ENCODE measurements at regions not wholly inside any gene's neighbourhood (a gene's known extent, or its start where the extent isn't known, plus 50 kb on each side); places are given as distances from the start of the nearest gene placed in this dataset.

DNA sequence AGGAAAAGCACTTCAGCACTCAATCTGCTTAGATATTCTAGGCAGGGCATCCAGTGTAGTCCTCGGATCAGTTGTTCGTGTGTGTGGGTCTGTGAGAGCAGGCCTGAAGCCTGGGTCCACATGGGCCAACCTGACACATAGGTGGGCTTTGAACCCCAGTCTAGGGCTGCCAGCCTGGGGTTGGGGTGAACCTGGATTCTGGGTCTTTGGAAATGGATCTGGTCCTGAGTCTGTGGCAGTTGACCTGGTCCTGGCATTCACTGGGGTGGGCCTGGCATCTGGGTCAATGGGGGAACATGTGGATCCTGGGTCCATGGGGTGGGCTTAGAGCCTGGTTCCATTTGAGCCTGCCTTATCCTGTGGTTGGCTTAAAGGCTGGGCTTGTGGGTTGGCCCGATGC lies 492.6 kb upstream of the MAN1A1 start:
- no peaks in the 10 kb centered on the region for H3K4me1 Mint-ChIP-seq (ENCODE audit: unreplicated experiment)
- H3K27me3 Mint-ChIP-seq (ENCODE audit: unreplicated experiment) = no peaks in the 10 kb centered on the region
- H3K4me3 Mint-ChIP-seq (ENCODE audit: unreplicated experiment) = no peak overlapping the region
- TF ChIP-seq, protein P1, sequence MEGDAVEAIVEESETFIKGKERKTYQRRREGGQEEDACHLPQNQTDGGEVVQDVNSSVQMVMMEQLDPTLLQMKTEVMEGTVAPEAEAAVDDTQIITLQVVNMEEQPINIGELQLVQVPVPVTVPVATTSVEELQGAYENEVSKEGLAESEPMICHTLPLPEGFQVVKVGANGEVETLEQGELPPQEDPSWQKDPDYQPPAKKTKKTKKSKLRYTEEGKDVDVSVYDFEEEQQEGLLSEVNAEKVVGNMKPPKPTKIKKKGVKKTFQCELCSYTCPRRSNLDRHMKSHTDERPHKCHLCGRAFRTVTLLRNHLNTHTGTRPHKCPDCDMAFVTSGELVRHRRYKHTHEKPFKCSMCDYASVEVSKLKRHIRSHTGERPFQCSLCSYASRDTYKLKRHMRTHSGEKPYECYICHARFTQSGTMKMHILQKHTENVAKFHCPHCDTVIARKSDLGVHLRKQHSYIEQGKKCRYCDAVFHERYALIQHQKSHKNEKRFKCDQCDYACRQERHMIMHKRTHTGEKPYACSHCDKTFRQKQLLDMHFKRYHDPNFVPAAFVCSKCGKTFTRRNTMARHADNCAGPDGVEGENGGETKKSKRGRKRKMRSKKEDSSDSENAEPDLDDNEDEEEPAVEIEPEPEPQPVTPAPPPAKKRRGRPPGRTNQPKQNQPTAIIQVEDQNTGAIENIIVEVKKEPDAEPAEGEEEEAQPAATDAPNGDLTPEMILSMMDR (IDR thresholded peaks at IDR 0.05; ENCODE audit: unreplicated experiment) = no peak
- H3K9me3 Mint-ChIP-seq (ENCODE audit: unreplicated experiment) = no peaks in the 10 kb centered on the region
- no peak for DNase-seq (ENCODE audit: low spot score)
- no peak overlapping the region for H3K27ac Mint-ChIP-seq (ENCODE audit: unreplicated experiment)
- no peaks in the 10 kb centered on the region for H3K36me3 Mint-ChIP-seq (ENCODE audit: low read depth, unreplicated experiment)

DNA sequence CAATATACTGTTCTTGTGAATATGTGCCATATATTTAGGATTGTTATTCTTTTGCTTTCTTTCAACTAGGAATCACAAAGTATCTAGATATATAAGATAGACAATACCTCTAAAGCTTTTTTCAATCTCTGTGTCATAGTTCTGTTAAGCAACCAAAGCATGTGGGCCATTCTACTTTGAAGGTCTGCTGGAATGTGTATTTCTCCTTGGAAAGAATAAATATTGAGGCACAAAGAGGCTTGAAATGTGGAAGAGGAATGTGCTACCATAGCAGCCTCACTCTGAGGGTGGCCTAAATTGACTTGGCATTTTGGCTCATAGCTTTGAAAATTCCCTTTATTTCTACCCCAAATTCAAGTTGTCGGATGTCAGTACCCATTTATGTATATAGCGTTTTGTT lies 488.5 kb upstream of the MAN1A1 start:
- DNase-seq (ENCODE audit: low spot score) = no peak
- Mint-ChIP-seq H3K4me1 (ENCODE audit: unreplicated experiment) (no peaks in the 10 kb centered on the region), H3K36me3 (ENCODE audit: low read depth, unreplicated experiment) (no peaks in the 10 kb centered on the region), H3K9me3 (ENCODE audit: unreplicated experiment) (no peaks in the 10 kb centered on the region), H3K4me3 (ENCODE audit: unreplicated experiment) (no peak overlapping the region), H3K27me3 (ENCODE audit: unreplicated experiment) (no peaks in the 10 kb centered on the region), H3K27ac (ENCODE audit: unreplicated experiment) (no peak overlapping the region)
- TF ChIP-seq, protein P1 (IDR thresholded peaks at IDR 0.05; ENCODE audit: unreplicated experiment) = no peak

DNA sequence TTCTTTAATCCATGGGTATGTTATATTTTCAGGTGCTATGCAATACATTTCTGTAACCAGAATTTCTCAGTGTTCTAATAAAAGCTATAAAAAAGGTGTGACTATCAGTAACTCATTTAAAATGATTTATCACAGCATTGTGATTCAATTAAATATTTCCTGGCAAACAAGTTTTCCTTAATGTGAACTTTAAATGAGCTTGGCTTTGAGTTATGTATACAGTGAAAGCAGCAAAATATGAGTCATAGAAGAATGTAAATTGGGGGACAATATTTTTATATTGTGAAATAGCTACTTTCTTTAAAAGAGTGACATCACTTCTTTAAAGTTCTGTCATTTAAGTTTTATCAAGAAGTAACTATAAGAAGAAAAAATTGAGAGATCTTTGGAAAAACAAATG lies 484.9 kb upstream of the MAN1A1 start:
- Mint-ChIP-seq H3K4me3 (ENCODE audit: unreplicated experiment) (no peak overlapping the region), H3K9me3 (ENCODE audit: unreplicated experiment) (no peaks in the 10 kb centered on the region), H3K27me3 (ENCODE audit: unreplicated experiment) (no peaks in the 10 kb centered on the region), H3K27ac (ENCODE audit: unreplicated experiment) (no peak overlapping the region), H3K4me1 (ENCODE audit: unreplicated experiment) (no peaks in the 10 kb centered on the region), H3K36me3 (ENCODE audit: low read depth, unreplicated experiment) (no peaks in the 10 kb centered on the region)
- no peak for DNase-seq (ENCODE audit: low spot score)
- TF ChIP-seq, protein P1 (IDR thresholded peaks at IDR 0.05; ENCODE audit: unreplicated experiment) = no peak

DNA sequence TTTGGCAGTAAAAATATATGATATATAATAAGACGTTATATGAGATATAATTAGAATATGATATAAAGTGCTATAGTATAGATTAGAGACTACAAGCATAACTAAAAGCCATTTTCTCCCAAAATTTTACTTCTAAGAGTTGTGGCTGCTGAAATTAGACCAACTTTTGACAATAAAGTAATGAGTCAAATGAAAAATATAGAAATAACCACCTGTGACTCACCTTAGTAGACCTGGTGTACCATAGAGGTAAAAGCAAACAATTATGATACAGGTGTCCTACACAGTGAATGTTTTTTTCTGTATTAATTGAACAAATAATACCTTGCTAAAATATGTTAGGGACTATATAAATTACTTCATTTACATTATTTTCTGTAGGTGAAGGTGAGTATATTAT lies 482.9 kb upstream of the MAN1A1 start:
- Mint-ChIP-seq H3K27me3 (ENCODE audit: unreplicated experiment) (no peaks in the 10 kb centered on the region), H3K27ac (ENCODE audit: unreplicated experiment) (no peak overlapping the region), H3K9me3 (ENCODE audit: unreplicated experiment) (no peaks in the 10 kb centered on the region), H3K36me3 (ENCODE audit: low read depth, unreplicated experiment) (no peaks in the 10 kb centered on the region), H3K4me1 (ENCODE audit: unreplicated experiment) (no peaks in the 10 kb centered on the region), H3K4me3 (ENCODE audit: unreplicated experiment) (no peak overlapping the region)
- TF ChIP-seq, protein P1 (IDR thresholded peaks at IDR 0.05; ENCODE audit: unreplicated experiment) = no peak
- DNase-seq (ENCODE audit: low spot score) = no peak

DNA sequence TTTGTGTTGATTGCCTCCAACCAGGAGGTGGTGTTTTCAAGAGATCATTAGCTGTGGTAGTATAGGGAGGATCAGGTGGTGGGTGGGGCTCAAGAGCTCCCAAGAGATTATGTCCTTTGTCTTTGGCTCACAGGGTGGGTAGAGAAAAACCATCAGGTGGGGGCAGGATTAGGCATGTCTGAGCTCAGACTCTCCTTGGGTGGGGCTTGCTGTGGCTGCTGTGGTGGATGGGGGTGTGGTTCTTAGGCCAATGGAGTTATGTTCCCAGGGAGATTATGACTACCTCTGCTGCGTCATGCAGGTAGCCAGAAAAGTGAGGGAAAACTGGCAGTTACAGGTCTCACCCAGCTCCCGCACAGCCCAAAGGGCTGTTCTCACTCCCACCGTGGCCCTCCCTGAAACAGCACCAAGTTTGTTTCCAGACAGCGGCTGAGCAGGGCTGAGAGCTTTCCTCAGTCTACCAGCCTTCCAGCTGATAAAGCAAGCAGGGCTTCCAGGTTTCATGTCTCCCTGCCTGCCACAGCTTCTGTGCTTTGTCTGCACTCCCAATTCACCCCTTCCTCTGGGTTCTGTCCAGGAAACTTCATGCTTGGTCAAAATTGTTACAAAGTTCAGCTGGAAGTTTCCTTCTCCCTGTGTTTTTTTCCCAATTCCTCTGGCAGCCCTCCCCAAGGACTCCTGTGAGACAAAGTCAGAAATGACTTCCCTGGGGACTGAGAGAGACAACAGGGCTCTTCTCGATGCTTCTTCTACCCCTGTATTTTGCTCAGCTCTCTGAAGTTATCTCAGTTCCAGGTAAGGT lies 481.1 kb upstream of the MAN1A1 start:
- no peak overlapping the region for H3K4me3 Mint-ChIP-seq (ENCODE audit: unreplicated experiment)
- H3K36me3 Mint-ChIP-seq (ENCODE audit: low read depth, unreplicated experiment) = no peaks in the 10 kb centered on the region
- H3K27ac Mint-ChIP-seq (ENCODE audit: unreplicated experiment) = no peak overlapping the region
- no peaks in the 10 kb centered on the region for H3K9me3 Mint-ChIP-seq (ENCODE audit: unreplicated experiment)
- no peaks in the 10 kb centered on the region for H3K27me3 Mint-ChIP-seq (ENCODE audit: unreplicated experiment)
- H3K4me1 Mint-ChIP-seq (ENCODE audit: unreplicated experiment) = no peaks in the 10 kb centered on the region
- no peak for DNase-seq (ENCODE audit: low spot score)
- TF ChIP-seq, protein P1 (IDR thresholded peaks at IDR 0.05; ENCODE audit: unreplicated experiment) = no peak

Data from endothelial cell (in vitro differentiated cells).